Lower lobe of right lung (tissue), 2 donors: ENCODE measurements at regions not wholly inside any gene's neighbourhood (a gene's known extent, or its start where the extent isn't known, plus 50 kb on each side); places are given as distances from the start of the nearest gene placed in this dataset.

Experiments
- ATAC-seq, 2 donors: fragments of 200-7000 bp; cut with Tn5 transposase; one replicate each; pipeline ENCODE4 v1.9.1; 2020 to 2022; ENCODE audit warnings: mild to moderate bottlenecking in 2 of 2, moderate library complexity in 2 of 2
- DNase-seq: peaks from one replicate; pipeline ENCODE4 v3.0.0-alpha.2; 2020
- H3K27ac ChIP-seq: fragments of 200-600 bp; one replicate; pipeline ENCODE4 v1.8.0; 2022
- H3K27me3 ChIP-seq: fragments of 200-600 bp; one replicate; pipeline ENCODE4 v1.8.0; 2022; ENCODE audit warnings: low read depth
- H3K36me3 ChIP-seq: fragments of 200-600 bp; one replicate; pipeline ENCODE4 v1.8.0; 2022; ENCODE audit warnings: mild to moderate bottlenecking
- H3K4me1 ChIP-seq: fragments of 200-600 bp; one replicate; pipeline ENCODE4 v1.8.0; 2022
- H3K4me3 ChIP-seq: fragments of 200-600 bp; one replicate; pipeline ENCODE4 v1.8.0; 2022; ENCODE audit warnings: mild to moderate bottlenecking
- H3K9me3 ChIP-seq: fragments of 200-600 bp; one replicate; pipeline ENCODE4 v1.8.0; 2022
- intact Hi-C: fragments of 100-400 bp; cut with DNase I; formaldehyde crosslinking; loops from one replicate; pipeline ENCODE4 v1.11.0; 2022
- TF ChIP-seq, protein P1 (sequence below): fragments of 200-600 bp; IDR thresholded peaks from one replicate; pipeline ENCODE4 v1.8.0; 2022; ENCODE audit warnings: antibody characterized with exemption, mild to moderate bottlenecking
- donor health status: DM: no; HTN: yes; CAD: no; lungs with severe emphysema.

DNA sequence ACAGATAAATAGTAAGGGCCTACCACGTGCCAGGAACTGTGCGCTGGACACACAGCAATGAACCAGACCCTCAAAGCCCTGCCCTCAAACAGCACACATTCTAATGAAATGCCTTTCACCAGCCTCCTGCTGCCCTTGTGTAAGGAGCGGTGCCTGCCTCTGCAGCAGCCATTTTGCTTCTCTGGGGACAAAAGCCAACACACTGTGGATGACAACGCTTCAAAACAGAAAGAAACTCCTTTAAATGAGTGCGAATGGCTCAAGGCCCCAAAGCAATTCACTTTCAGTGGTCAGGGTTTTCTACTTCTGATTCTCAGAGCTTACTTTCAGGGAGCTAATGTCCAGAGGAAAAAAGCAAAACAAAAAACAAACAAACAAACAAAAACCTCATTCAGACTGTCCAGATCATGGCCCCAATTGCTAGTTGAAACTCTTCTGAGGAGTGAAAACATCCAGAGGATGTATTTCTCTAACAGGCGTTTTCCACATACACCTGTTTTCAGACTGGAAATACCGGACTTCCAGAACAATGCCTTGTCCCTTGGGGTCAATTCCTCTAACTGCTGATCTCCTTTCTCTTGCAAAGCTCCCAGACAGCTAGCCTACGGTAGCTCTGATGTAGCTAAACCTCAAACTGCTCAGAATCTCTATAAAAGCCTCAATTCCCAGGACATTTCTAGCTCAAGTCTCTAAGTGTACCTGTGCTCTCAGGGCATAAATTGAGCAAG, 323.3 kb upstream of the ZNF521 start:
- intact Hi-C loops = no loop called here
- Histone ChIP-seq H3K27me3 (no peaks in the 10 kb centered on the region), H3K4me1 (no peaks in the 10 kb centered on the region), H3K36me3 (no peaks in the 10 kb centered on the region), H3K9me3 (no peaks in the 10 kb centered on the region), H3K27ac (no peak overlapping the region), H3K4me3 (no peak overlapping the region)
- DNase-seq (no peak), ATAC-seq (no peak)
- TF ChIP-seq, protein P1, sequence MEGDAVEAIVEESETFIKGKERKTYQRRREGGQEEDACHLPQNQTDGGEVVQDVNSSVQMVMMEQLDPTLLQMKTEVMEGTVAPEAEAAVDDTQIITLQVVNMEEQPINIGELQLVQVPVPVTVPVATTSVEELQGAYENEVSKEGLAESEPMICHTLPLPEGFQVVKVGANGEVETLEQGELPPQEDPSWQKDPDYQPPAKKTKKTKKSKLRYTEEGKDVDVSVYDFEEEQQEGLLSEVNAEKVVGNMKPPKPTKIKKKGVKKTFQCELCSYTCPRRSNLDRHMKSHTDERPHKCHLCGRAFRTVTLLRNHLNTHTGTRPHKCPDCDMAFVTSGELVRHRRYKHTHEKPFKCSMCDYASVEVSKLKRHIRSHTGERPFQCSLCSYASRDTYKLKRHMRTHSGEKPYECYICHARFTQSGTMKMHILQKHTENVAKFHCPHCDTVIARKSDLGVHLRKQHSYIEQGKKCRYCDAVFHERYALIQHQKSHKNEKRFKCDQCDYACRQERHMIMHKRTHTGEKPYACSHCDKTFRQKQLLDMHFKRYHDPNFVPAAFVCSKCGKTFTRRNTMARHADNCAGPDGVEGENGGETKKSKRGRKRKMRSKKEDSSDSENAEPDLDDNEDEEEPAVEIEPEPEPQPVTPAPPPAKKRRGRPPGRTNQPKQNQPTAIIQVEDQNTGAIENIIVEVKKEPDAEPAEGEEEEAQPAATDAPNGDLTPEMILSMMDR = no peak

DNA sequence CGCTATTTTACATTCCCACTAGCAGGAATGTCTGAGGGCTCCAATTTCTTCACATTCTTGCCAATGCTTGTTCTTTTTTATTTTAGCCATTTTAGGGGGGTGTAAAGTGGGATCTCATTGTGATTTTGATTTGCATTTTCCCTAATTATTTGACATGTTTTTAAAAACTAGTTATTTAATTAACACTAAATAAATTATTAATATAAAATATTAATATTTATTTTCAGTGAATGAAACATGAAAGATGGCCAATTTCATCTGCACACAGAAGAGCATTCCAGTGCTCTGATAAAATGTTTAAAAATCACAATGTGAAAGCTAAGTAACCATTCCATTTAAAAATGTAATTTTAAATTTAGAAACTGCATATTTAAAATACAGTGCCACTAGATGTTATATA, 322.2 kb upstream of the ZNF521 start:
- no peak for DNase-seq
- TF ChIP-seq, protein P1 = no peak
- intact Hi-C loops = no loop called here
- Histone ChIP-seq H3K9me3 (no peaks in the 10 kb centered on the region), H3K4me3 (no peak overlapping the region), H3K4me1 (no peaks in the 10 kb centered on the region), H3K27ac (no peak overlapping the region), H3K36me3 (no peaks in the 10 kb centered on the region), H3K27me3 (no peaks in the 10 kb centered on the region)
- no peak for ATAC-seq

DNA sequence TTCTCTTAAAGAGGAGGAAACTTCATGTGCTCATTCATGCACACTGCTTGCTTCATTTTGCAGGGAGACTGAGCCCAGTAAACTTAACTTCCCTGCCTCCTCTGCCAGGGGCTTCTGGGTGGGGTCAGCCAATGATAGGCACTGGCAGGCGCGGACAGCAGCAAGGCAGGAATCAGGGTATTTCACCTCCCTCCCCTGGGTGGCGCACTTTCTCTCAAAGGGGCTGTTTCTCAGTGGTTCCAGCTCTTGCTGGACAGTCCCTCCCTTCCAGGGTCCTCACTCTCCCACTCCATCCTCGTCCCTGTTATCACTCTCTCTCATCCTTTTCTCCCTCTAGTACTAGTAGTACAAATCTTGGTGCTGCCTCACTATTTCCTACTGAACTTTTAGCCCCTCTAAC, 320.5 kb upstream of the ZNF521 start:
- Histone ChIP-seq H3K4me1 (no peaks in the 10 kb centered on the region), H3K4me3 (no peak overlapping the region), H3K27me3 (no peaks in the 10 kb centered on the region), H3K27ac (no peak overlapping the region), H3K36me3 (no peaks in the 10 kb centered on the region), H3K9me3 (no peaks in the 10 kb centered on the region)
- intact Hi-C loops = no loop called here
- no peak for DNase-seq
- TF ChIP-seq, protein P1 = no peak
- no peak for ATAC-seq

DNA sequence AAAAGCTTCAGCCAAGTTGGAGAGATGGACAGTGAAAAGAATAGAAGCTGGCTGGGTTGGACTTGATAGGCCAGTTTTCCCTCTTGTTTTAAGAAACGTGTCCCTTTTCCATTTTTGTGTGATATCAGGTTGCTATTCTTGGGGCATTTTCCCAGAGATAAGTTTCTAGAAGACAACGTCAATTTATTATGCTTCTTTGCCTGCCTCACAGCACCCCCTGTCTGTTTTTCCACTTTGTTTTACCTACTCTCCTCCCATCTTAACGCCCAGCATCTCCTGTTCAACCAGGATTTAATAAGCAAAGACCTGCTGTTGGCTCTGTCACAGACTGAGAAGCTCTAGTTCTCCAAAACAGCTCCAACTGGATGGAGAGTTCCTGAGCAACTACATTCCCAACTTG, 317.8 kb upstream of the ZNF521 start:
- intact Hi-C loops = no loop called here
- TF ChIP-seq, protein P1 = no peak
- Histone ChIP-seq H3K27ac (no peak overlapping the region), H3K27me3 (no peaks in the 10 kb centered on the region), H3K4me1 (no peaks in the 10 kb centered on the region), H3K4me3 (no peak overlapping the region), H3K36me3 (no peaks in the 10 kb centered on the region), H3K9me3 (no peaks in the 10 kb centered on the region)
- DNase-seq = no peak
- no peak for ATAC-seq

DNA sequence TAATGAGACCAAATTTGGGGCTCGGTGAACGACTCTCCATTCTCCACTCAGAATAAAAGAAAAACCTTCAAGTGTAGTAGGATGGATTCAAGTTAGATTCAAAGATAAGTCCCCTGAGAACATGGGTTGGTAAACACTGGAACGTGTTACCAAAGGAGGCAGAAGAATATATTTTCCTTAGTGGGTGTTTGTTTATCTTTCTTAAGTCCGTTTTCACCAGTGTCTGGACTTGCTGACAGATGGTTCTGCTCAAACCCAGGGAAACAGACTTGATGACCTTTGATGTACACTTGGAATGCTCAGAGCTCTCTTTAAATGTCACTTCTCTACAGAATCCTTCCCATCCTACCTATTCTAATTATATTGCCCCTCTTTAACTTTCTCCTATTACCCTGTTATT, 310.3 kb upstream of the ZNF521 start:
- no peaks in the 10 kb centered on the region for H3K9me3 ChIP-seq
- H3K4me3 ChIP-seq = no peak overlapping the region
- TF ChIP-seq, protein P1 = no peak
- no peaks in the 10 kb centered on the region for H3K36me3 ChIP-seq
- intact Hi-C loops = no loop called here
- H3K4me1 ChIP-seq = no peaks in the 10 kb centered on the region
- ATAC-seq (no peak), DNase-seq (no peak)
- no peak overlapping the region for H3K27ac ChIP-seq
- no peaks in the 10 kb centered on the region for H3K27me3 ChIP-seq
